HG02642 (cell line): ENCODE measurements at regions not wholly inside any gene's neighbourhood (a gene's known extent, or its start where the extent isn't known, plus 50 kb on each side); places are given as distances from the start of the nearest gene placed in this dataset.

ENCODE experiments used
- ATAC-seq: cut with Tn5 transposase; IDR thresholded peaks from one replicate; pipeline ENCODE4 v1.9.1; 2021; ENCODE audit warnings: mild to moderate bottlenecking; ENCODE audit not compliant: unreplicated experiment, poor library complexity

DNA sequence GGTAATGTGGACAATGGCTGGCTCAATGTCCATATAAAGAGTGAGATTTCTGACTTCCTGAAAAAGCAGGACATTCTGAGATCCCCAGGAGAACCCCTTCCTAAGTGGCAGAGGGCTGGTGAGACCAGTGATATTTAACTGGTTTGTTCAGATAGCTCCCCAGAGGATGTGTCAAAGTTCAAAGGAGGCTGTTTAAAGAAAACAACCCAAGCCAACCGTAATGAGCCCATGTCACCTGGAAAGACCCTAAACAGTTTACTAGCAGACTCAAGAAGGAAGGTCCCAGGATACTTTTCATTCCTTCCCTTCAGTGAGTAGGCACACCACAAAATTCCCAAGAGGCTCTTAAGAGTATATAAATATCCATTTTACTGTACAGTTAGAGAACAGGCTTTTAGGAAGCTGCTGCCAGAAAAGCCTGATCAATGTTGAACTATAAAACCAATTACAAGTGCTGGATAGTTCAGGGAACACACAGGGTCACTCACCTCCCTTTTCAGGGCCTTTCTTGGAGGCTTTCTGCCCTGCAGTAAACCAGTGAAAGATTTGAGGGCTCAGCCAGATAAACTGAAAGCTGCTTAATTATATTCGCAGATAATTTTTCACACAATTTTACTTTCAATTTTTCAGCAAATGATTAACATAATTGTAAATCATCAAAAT lies 293.5 kb downstream of the ASXL3 start:
- no peak for ATAC-seq

DNA sequence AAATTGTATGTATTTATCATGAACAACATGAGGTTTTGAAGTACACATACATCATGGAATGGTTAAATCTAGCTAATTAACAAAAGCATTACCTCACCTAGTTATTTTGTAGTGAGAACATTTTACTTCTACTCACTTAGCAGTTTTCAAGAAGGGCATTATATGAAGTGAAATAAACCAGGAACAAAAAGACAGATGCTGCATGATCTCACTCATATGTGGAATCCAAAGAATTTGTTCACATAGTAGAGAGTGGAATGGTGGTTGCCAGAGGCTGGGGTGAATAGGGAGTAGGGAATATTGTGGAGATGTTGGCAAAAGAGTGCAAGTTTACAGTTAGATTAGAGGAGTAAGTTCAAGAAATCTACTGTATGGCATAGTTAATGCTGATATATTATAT lies 292.0 kb downstream of the ASXL3 start:
- no peak for ATAC-seq

DNA sequence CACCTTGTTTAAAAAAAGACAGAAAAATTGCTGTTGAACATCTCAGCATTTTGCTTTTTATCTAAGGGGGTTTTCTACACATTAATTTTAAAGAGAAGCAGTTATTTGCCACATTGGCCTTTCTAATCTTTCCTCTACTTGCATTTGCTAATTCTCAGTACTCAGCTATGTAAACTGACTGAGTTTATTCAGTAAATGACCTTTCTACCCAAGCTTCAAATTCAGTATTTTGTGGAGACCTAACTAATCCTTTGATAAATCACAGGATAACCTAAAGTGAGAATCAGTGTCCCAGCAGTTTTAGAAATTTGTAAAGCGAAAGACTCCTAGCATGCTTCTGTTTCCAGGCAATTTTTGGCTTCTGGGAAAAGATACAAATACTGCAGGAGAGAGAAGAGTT lies 288.4 kb downstream of the ASXL3 start:
- no peak for ATAC-seq

DNA sequence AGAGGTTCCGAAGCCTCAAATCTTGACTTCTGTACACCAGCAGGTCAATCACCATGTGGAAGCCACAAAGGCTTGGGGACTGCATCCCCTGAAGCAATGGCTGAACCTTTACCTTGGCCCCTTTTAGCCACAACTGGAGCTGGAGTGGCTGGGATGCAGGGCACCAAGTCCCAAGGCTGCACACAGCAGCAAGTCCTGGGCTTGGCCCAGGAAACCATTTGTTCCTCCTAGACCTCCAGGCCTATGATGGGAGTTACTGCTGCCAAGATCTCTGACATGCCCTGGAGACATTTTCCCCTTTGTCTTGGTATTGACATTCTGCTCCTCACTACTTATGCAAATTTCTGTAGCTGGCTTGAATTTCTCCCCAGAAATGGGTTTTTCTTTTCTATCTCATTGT lies 285.9 kb downstream of the ASXL3 start:
- ATAC-seq: no peak

DNA sequence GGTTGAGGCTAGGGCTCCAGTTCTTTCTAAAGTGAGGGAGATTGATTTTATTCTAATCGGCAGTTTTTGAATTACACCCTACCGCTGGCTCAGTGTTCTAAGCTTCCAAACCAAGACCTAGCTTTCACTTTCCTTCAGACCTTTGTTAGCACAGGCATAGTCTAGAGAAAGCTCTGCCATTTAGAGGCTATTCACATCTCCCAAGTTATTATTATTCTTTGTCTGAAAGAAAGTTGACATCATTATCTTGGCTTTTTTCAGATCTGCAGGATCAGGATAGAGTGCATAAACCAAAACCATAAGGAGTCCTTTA lies 276.8 kb downstream of the ASXL3 start:
- no peak for ATAC-seq

DNA sequence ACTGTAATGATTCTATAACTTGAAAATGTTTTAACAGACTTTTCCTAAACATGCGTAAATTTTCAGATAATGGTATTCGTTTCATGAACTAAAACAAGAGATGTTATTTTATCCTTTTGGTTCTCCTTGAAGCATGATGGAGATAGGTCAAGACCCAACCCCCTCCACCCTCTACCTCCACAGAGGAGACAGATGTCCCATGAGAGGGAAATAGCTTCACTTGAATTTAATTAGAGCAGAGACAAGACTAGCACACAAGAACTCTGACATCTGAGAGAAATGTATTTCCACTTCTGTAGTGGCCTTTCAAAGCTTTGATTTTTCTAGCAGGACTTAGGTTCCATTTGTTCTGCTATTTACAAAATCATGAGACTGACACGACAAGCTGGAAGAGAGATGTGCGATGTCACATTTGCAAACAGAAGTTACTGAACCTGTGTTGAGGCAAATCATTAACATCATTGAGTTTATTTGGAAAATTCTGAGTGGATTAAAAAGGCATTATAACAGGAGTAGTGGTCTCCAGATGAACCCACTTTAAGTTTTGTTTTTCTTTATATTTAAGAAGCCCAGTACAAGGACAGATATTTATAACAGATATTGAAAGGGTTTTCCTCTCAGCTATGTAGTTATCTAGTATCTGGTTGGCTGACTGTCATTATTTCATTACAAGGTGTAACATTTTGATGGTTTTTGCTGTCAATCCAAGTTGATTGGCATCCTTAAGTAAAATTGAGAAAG lies 276.2 kb downstream of the ASXL3 start:
- no peak for ATAC-seq

DNA sequence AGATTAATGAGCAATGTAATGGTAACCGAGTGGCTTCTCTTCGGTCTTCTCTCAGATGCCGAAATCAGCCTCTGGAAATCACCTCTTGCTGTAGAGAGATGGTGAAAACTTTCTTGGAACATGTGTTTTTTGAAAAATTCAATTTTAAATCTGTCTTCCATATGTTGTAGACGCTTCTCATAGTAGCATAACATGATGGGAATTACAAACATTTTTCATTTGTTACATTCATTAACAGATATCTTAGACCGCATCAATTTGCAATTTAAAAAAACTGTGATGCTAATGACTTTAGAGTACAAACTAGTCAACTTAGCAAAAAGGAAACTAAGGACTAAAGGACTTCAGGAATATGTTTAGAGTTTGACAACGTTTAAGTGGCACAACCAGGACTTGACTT lies 275.2 kb downstream of the ASXL3 start:
- no peak for ATAC-seq

DNA sequence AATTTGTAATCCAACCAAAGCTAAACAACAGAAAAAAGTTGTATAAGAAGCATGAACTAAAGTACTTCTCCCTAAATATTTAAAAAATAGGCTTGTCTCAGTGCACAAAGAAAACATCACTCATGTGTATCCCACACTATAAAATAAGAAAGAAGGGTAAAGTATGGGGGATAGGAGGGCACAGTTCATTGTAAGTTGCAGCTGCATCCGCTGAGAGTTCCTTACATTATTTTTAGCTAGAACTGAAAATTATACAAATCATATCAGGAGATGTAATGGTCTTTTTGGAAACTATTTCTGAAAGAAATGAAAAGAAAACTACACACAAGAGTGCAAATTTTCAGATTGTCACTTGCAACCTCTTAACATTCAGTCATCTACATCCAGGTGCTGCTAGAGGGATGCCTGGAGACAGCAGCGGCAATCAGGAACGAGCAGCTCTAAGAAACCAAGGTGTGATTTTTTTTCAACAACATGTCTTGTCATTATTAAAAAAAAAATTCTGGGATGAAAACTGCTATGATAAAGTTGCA lies 273.6 kb downstream of the ASXL3 start:
- ATAC-seq: no peak

DNA sequence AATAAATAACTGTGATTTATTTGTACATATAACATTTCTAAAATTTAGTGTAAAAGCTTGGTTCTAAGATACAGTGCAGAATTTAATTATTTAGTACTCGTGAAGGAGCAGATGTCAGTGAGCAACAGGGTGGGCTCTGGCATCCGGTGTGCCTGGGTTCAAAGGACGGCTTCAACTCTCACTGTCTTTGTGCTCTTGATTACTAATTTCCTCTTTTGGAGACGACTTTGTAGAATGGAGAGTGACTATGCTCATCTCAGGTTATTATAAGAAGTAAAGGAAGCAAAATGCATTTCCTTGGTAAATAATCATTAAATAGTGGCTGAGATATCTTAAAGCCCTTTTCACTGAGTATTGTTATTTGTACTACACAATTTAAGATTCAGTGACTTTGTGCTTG lies 271.7 kb downstream of the ASXL3 start:
- no peak for ATAC-seq

DNA sequence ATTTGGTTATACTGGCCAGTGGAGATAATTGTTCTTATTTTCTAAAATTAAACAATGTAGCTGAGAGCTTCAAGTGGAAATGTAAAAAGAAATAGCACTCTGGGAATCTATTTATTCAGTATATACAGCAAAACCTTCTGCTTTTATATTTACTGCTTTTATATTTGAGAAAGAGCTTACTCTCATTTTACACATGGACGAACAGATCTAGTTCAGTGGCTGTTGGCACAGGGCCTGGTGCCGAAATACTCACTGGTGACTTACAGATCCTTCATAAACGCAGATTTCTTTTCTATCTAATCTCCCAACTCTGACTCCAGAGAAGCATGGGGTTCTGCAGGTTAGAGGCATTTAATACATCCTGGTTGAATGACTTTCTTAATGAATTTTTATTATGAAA lies 266.2 kb downstream of the ASXL3 start:
- ATAC-seq: no peak

DNA sequence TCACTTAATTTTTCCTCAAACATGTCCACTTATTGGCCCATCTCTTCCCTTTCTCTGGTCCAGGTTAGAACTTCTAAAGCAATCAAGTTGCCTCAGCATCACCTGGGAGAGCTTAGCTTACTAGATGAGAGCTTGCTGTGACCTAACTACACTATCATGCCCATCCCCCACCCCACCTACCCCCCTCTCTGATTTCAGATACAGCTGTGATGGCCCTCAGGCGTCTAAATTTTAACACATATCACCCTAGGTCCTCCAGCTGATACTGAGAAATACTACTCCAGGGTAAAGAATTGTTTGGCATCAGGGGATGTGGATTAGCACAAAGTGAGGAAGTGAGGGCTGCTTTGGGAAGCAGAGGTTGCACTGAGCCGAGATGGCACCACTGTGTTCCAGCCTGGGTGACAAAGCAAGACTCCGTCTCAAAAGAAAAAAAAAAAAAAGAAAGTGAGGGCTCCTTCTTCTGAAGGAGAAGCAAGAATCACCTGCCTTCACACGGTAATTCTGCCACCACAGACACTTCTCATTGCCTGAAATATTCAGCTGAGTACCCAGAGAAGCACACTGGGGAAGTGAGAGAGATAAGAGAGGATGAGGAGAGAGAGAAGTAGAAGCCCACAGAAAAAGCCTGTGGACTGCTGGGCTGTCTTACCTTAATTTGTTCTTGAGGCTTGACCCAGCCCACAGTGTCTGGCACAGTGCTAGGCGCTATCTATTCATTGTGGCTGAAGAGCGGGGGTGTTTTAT lies 263.4 kb downstream of the ASXL3 start:
- ATAC-seq: no peak

DNA sequence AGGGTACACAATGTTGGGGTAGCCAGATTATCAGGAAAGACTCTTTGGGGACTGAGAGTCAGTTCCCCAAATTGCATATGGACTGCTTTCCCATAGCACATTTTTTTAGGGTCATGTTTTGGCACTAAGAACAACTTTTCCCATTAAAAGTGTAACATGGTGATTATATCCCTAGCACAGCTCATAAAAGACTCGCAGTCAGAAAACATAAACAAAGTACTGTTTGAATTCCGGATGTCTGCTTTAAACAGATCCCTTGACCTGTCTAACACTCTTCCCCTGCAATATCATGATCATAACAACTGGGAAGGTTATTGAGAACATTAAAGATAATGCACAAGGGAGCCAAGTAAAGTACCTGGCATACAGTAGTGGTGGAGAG lies 262.2 kb downstream of the ASXL3 start:
- no peak for ATAC-seq

DNA sequence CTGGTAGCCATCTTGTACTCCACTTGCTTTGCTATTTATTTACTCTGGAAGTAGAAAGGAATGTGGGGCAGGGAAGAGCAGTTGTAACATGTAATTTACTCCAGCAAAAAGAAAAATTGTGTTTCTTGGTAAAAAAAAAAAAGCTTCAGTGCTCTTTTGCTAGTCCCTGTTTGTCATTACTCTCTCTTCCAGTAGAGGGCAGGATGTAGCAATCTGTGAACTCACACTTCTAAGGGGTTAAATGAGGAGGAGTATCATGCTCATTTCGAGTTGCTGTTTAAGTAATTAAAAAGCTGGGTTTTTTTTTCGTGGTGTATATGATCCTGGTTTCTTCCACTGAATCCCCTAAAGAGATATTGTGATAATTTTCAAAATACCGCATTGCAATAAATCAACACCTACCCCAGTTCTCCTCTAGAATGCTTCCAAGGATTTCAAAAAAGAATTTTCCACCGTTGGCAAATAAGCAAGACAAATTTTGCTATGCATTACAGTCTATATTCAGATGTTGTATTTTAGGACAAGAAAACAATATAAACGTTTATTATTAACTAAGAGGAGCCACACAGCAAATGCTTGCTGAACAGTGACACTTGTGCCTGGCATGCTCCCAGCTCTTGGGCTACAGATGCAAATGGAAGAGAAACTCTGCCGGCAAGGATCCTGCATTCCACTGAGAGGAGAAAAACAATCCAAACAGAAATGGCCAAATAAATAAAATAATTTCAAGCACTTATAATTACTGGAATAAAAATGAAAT lies 261.6 kb downstream of the ASXL3 start:
- ATAC-seq: no peak

DNA sequence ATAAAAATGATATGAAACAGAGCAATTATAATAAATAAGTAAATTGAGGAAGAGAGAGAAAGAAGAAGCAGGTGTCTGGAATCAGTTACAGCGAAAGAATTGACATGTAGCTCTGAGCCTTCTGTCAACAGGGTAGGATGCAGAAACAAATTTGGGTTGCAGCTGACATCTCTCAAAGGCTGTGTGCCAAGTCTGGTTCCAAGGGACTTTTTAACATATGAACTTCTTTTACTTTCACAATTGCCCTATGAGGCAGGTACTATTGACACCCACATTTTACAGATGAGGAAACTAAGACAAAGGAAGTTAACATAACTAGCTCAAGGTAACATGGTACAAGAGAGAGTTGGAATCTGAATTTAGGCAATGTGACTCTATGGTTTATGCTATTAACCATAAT lies 260.0 kb downstream of the ASXL3 start:
- no peak for ATAC-seq

DNA sequence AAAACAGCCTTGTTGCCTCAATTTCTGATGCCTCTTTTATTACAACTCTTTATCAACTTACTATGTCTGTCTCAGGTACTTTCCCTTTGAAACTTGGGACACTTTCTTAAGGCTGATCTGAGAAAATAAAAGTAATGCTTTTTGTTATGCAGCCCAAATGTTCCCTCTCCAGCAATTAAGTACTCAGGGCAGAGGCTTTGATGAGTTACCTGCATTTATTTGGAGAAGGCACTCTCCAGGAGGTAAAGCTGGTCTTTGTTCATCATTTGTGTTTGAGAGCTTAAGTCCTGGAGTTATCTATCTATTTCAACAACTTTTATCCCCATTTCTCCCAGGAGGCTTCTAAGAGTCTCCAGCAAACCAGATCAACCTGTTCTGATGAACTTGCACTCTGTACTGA lies 259.2 kb downstream of the ASXL3 start:
- no peak for ATAC-seq

DNA sequence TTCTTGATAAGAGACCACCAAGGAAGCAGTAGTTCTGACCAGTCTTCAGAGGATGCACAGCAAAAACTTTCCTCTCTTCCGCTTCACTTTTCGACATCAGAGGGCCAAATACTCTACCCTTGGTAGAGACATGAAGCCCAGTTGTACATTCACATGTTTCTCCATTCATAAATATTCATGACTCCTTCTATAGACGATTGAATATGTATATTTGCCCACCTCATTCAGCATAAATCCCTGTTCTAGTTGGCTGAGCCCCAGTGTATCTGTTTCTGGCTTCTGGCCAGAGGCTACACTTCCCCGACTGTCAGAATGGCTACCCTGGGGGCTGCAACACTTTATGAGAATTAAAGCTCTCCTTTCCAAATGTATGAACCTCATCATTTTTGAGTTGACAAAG lies 258.5 kb downstream of the ASXL3 start:
- no peak for ATAC-seq

DNA sequence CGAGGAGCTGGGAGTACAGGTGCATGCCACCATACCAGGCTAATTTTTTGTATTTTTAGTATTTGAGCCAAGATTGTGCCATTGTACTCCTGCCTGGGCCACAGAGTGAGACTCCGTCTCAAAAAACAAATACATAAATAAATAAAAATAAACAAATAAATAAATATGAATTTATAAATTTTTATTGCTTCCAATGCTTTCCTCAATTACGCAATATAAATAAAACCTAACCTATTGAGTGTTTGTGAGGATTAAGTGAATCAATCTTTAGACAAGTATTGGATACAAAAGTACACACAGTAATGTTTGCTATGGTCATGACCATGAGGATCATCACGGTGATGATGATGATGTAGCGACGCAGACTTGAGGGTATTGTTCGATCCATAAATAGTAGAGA lies 257.4 kb downstream of the ASXL3 start:
- ATAC-seq: no peak

DNA sequence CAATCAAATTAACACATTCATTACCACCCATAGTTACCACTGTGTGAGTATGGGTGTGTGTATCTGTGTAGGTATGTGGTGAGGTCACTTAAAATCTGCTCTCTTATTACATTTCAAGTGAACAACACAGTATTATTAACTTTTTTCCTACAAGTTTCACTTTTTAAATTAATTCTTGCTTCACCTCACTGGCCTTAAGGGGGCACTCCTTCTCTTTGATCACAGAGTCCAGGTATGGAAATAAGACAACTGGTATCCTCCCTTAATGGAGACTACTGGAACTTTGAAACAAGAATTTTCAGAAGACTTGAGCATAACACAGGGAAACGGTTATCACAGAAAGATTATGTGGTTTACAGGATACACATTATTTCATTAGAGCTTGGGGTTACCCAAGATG lies 255.8 kb downstream of the ASXL3 start:
- ATAC-seq: no peak

DNA sequence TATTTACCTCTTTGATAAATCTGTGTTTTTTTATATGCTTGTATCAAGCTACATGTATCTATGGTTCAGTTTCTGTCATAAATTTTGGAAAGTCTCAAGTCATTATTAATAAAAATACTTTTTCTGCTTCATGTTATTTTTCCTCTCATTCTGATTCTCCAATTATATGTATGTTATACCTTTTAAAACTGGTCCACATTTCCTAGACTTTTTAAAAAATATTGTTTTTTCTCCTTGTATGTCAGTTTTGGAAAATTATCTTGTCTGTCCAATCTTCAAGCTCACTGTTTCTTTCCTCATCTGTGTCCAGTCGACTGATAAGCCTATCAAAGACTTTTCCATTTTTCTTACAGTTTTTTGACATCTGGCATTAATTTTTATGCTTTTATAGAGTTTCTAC lies 253.4 kb downstream of the ASXL3 start:
- ATAC-seq: no peak

DNA sequence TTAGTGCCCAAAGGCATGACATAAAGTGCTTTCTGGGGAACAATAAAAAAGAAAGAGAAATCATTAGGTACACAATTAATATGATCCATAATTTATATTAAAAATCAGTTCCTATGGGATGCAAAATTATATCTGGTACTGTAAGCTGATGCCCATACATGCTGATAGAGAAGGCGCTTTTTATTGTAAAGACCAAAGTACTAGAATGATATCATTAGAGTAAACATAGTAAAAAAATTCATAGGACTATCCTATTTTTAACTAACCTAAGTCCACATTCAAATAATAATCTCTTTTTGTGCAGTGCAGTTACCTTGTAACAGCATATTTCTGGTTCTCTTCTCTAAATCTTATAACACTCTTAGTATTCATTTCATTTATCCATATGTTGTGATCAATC lies 252.2 kb downstream of the ASXL3 start:
- ATAC-seq: no peak

DNA sequence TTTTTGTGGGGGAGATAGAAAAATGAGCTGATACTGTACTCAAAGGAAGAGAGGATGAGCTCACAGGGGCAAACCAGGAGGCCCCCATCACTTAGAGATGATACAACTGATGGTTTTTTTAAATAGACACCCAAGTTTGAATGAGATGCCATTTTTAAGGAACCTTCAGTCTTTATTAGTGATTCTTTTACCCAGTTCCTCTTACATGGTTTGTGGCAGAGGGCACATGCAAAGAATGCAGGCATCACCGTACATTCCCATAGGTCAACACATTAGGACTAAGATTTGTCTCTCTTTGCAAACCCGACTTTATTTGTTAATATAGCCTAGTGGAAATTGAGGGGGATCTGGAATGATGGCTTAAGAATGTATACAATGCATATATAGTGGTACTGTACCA lies 250.9 kb downstream of the ASXL3 start:
- no peak for ATAC-seq
